HG03097 (cell line): ENCODE measurements at regions not wholly inside any gene's neighbourhood (a gene's known extent, or its start where the extent isn't known, plus 50 kb on each side); places are given as distances from the start of the nearest gene placed in this dataset.
"Not testable (repeated sequence)": the region's sequence is repeated elsewhere in the genome, so short reads cannot be mapped to it uniquely, and the experiment has no call there.

Source experiments
- ATAC-seq: cut with Tn5 transposase; IDR thresholded peaks from one replicate; pipeline ENCODE4 v1.9.1; 2021; ENCODE audit not compliant: unreplicated experiment, low FRiP score

- ATAC-seq: no peak
These were observed 502.8 kb downstream of the LTN1 start for GRCh38 chr21:28489821-28490350.

GRCh38 chr21:28489162-28489561, 503.5 kb downstream of the LTN1 start:
- ATAC-seq: no peak

GRCh38 chr21:28487455-28488070, 505.1 kb downstream of the LTN1 start:
- ATAC-seq: no peak

GRCh38 chr21:28485301-28486022, 507.2 kb downstream of the LTN1 start:
- ATAC-seq: no peak

GRCh38 chr21:28483301-28484035, 509.2 kb downstream of the LTN1 start:
- ATAC-seq: no peak

GRCh38 chr21:28482657-28483056, 510.0 kb downstream of the LTN1 start:
- no peak for ATAC-seq

GRCh38 chr21:28480470-28480869, 512.2 kb downstream of the LTN1 start:
- no peak for ATAC-seq

GRCh38 chr21:28473530-28474220, 519.0 kb downstream of the LTN1 start:
- no peak for ATAC-seq

- ATAC-seq: not testable (repeated sequence)
These were observed 520.1 kb downstream of the LTN1 start for GRCh38 chr21:28472543-28472942.

- no peak for ATAC-seq
These were observed 527.7 kb downstream of the LTN1 start for GRCh38 chr21:28464988-28465387.

- no peak for ATAC-seq
These were observed 528.6 kb downstream of the LTN1 start for GRCh38 chr21:28464095-28464494.

GRCh38 chr21:28459193-28459592, 533.5 kb downstream of the LTN1 start:
- ATAC-seq: no peak

GRCh38 chr21:28458446-28458845, 534.2 kb downstream of the LTN1 start:
- ATAC-seq: no peak

- ATAC-seq: no peak
These were observed 537.5 kb downstream of the LTN1 start for GRCh38 chr21:28455253-28455600.

- ATAC-seq: no peak
These were observed 538.0 kb downstream of the LTN1 start for GRCh38 chr21:28454564-28455252.

GRCh38 chr21:28447462-28447861, 545.2 kb downstream of the LTN1 start:
- no peak for ATAC-seq

GRCh38 chr21:28445141-28445830, 547.4 kb downstream of the LTN1 start:
- ATAC-seq: no peak

- ATAC-seq: no peak
These were observed 548.1 kb downstream of the LTN1 start for GRCh38 chr21:28444557-28444956.

- no peak for ATAC-seq
These were observed 548.6 kb downstream of the LTN1 start for GRCh38 chr21:28444111-28444510.

GRCh38 chr21:28442624-28443023, 550.1 kb downstream of the LTN1 start:
- ATAC-seq: no peak
